ENCODE measurements at regions not wholly inside any gene's neighbourhood (a gene's known extent, or its start where the extent isn't known, plus 50 kb on each side); places are given as distances from the start of the nearest gene placed in this dataset.

GRCh38 chr4:152015597-152016302 is 254.9 kb upstream of the GATB start:
- TF ChIP-seq CTCF (IDR thresholded peaks at IDR 0.05) (no peak), POLR2A (IDR thresholded peaks at IDR 0.05) (no peak)
